GM18909 (cell line): ENCODE measurements at regions not wholly inside any gene's neighbourhood (a gene's known extent, or its start where the extent isn't known, plus 50 kb on each side); places are given as distances from the start of the nearest gene placed in this dataset.
"Not testable (repeated sequence)": the region's sequence is repeated elsewhere in the genome, so short reads cannot be mapped to it uniquely, and the experiment has no call there.

ENCODE experiments used
- ATAC-seq: cut with Tn5 transposase; IDR thresholded peaks from one replicate; pipeline ENCODE4 v1.9.1; 2021; ENCODE audit warnings: mild to moderate bottlenecking; ENCODE audit not compliant: unreplicated experiment, poor library complexity

DNA sequence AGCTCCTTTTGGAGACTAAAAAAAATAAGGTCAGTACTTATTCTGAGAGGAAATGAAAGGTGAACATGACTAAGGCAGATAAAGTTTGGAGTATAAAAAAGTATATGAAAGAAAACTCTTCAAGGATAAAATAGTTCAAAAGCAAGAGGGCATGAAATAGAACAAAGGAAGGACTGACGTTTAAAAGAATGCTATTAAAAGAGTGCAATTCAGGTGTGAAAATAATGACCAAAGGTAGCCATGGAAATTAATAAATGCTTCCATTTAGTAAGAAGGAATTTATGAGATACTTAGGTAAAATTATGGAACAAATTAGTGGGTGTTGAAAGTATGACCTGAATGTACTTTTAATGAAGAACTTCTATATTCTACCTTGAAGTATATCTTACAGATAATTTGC, 128.2 kb upstream of the WDFY3 start:
- no peak for ATAC-seq

DNA sequence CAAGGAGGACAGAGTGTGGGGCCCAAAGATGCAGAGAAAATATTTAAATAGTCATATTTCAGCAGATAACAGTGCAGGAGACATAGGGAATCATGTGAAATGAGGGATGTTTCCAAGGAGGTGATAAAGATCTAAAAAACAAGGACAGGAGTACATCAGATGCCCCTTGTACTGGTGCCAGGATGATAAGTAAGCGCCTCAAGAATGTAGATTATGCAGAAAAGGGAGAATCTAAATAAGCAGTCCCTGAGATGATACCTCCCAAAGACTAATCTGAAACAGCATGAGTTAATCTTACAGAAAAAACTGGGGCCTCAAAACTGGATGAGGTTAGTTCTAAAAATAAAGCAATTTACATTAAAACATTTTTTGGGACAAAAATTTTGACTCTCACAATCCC, 136.1 kb upstream of the WDFY3 start:
- no peak for ATAC-seq

DNA sequence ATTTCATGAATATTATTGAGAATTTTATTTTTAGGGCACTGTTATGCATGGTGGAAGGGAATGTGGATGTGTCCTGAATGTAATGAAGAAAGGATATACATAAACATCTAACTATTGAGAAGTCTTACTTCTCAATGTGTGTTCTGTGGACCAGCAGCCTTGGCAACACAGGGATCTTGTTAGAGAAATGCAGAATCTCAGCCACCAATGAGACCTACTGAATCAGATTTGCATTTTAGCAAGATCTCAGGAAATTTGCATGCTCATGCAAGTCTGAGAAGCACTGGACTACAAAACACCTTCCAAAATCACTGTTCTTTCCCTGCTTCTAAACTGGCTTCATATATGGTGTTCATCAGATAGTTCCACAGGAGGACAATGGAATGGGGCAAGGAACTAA, 139.7 kb upstream of the WDFY3 start:
- no peak for ATAC-seq

DNA sequence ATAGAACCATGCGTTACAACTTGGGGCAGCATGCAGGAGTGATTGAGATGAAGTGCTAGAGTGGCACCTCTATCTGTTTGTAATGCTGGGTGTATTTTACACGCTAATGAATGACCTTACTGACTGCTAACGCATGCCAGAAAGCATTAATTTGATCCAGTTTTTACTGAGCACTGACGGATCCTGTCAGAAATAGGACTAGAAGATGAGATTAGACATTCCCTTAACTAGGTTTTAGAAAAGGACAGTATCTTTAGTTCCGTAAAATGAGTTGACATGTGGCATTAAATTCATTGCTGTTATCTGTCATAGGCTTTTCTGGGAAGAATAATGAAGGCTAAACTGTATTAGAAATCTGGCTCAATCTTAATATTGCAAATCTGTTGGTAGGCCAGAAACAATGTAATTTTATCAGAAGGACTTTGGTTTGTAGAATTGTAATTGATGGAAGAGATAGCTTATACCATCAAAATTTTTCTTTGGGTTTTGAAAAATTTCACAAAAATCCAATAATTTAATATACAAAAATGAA, 140.4 kb upstream of the WDFY3 start:
- ATAC-seq = no peak

DNA sequence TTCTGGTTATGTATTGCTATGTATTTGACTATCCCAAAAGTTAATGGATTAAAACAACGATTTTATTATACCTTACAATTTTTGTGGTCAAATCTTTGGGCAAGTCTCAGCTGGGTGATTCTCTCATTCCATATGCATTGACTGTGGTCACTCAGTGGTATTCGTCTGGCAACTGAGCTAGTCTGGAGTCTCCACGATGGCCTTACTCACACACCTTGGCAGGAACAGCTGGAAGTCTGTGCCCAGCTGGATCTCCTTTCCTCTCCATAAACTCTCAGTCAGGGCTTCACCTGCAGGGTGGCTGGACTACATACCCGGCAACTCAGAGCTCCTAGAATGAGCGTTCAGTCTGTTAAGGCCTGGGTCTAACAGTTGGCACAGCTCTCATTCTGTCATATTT, 141.1 kb upstream of the WDFY3 start:
- no peak for ATAC-seq

DNA sequence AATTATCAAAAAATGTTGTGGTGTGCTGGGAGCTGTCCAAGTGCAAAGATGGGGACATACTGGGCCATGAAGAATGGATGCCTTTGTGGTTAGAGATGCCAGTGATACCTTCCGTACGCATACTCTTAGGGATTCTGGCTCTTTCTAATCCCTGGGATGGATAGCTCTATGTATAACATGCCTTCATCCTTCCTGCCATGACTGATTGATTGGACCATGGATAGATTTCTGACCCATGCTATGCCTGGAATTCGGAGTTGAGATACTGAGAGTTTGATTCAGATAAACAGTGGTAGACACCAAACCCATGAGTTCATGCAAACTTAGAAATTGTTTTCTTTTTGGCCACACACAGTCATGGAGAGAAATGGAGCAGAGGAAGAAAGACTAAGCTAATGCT, 147.2 kb upstream of the WDFY3 start:
- ATAC-seq = no peak

DNA sequence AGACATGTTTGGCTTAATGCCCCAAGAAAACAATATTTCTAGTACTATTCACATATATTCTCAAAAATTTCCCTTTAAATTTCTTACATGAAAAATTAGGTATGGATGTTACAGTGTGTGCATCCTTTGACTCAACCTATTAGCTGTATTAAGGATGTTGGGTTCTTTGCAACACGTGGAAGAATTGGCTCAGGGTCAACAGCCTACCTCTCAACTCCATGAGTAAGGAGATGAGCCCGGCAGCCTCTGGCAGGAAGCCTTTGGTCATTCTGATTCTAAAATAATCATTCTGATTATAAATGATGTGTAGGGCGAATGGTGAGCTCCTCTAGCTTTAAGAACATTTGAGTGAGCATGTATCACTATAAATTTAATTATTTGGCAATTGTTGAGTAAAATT, 148.0 kb upstream of the WDFY3 start:
- no peak for ATAC-seq

DNA sequence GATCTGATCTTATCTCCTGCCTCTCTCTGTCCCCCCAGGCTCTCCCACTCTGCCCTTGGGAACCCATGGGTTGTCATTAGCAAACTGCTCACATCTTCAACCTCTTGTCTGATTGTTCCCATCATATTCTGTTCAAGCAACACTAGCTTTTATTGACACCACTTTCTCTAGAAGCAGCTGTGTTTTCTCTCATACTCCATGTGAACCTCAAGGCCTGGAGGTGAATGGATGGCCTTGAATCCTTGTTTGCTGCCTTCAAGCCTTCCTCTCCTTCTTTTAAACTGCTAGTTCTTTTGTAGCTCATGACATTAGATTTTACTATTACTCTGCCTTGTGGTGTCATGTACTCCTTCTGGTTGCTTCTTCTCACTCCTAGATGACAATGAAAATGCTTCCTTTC, 149.5 kb upstream of the WDFY3 start:
- no peak for ATAC-seq

DNA sequence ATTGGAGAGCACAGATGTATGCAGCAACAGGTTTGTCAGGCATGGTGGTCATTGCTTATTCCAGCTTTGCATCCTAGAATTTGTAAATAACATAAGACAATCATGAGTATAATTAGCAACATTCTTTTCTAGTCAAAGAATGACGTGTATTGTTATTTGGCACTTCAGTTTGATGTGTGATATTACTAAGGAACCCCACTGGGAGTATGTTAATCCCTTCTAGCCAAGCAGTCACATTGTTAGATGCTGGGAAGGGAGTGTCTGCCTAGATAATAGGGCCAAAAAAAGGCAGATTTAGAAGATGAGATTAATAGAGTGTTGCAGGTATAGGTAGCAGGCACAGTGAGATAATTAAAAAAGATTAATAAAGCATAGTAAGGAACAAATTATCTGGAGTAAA, 159.2 kb upstream of the WDFY3 start:
- ATAC-seq = no peak

DNA sequence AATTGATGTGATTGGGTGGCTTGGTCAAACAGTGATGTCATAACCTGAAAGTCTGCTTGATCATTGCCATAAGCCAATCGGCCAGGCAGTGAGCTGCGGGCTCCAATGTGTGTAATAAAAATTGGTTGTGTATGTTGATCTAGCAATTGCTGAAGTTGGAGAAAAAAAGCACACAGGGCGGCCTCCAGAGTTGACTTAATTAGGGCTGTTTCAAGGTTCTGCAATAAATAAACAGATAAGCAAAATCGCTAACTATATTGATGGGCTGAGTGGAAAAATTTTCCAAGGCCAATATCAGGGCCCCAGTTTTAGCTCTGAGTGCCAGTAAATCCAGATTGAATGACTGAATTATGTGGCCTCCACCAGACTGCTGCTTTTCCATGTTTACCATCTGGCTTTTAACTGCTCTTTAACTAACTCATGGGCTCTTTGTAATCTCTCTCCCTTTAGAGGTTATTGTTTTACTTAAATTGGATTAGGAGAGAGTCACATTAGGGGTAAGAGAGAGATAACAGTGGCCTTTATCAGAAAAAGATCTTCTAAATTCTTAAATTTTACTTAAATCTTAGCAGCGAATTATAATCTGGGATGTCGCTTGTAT, 160.6 kb upstream of the WDFY3 start:
- ATAC-seq = no peak

DNA sequence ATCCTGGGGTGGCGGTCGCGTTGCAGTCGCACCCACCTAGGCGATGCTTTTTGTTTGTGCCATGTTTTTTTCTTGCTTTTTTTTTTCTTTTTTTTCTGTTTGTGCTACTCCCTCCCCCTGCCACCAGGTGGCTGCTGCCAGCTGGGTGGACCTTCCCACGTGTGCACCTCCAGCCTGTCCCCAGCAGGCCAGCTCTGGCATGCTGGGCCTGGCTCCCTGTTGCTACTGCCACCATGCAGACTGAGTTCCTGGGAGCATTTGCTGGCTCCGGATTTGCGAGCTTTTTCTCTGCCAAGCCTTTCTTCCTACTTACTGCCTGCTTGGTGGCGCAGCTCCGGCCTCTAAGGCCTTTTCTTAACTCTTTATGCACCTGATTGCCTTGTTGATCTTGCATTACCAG, 161.2 kb upstream of the WDFY3 start:
- ATAC-seq = peak; percentile 94

DNA sequence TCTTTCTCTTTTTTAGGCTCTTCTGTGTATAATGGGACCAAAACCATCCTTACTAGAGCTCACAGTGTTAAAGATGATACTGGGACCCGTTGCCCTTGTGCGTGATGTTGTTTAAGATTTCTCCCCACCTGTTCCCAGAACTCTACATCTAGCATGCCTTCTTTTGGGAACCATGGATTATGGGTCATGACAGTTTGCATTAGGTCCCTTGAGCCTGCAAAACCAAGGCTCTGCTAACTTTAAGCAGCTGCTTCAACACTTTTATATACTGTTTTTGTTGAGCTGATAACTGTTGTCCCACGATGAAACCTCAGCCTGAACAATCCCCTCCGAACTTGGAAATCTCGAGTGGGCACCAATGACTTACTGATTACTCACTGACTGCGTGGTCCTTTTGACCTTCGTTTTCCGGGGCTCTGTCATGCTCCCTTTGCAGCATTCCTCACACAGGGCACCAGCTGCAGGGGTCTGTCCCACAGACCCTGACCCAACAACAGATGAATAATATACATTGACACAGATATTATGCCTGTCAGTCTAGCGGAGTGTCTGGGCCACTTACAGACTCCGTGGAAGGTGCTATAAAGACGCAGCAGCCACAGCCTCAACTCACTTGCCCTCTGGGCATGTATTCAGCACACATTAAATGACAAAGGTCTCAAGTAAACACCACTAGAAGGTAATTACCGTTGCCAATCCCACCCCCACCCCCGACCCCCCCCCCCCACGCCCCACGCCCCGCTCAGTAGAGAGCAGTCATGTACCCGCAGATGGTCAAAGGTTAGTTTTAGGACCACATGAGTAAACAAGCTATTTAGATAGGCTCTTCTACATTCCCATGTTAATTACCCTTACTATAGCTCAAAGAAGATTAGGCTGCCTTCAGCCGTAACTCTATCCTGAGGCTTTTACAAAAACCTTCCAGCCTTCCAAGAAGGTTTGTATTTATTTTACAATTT, 162.0 kb upstream of the WDFY3 start:
- no peak for ATAC-seq

DNA sequence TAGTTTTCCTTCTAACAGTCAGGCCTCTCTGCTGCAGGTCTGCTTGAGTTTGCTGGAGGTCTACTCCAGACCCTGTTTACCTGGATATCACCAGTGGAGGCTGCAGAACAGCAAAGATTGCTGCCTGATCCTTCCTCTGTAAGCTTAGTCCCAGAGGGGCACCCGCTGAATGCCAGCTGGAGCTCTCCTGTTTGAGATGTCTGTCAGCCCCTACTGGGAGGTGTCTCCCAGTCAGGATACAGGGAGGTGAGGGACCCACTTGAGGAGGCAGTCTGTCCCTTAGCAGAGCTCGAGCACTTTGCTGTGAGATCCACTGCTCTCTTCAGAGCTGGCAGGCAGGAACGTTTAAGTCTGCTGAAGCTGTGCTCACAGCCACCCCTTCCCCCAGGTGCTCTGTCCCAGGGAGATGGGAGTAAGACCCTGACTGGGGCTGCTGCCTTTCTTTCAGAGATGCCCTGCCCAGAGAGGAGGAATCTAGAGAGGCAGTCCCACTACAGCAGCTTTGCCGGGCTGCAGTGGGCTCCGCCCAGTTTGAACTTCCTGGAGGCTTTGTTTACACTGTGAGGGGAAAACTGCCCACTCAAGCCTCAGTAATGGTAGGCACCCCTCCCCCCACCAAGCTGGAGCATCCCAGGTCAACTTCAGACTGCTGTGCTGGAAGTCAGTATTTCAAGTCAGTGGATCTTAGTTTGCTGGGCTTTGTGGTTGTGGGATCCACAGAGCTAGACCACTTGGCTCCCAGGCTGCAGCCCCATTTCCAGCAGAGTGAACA, 163.1 kb upstream of the WDFY3 start:
- ATAC-seq = not testable (repeated sequence)

DNA sequence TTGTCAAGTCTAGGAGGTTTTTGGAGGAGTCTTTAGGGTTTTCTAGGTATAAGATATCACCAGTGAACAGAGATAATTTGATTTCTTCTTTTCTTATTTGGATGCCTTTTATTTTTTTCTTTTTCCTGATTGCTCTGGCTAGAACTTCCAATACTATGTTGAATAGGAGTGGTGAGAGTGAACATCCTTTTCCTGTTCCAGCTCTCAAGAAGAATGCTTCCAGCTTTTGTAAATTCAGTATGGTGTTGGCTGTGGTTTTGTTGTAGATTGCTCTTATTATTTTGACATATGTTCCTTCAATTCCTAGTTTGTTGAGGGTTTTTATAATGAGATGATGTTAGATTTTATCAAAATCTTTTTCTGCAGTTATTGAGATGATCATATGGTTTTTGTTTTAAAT, 165.6 kb upstream of the WDFY3 start:
- no peak for ATAC-seq

DNA sequence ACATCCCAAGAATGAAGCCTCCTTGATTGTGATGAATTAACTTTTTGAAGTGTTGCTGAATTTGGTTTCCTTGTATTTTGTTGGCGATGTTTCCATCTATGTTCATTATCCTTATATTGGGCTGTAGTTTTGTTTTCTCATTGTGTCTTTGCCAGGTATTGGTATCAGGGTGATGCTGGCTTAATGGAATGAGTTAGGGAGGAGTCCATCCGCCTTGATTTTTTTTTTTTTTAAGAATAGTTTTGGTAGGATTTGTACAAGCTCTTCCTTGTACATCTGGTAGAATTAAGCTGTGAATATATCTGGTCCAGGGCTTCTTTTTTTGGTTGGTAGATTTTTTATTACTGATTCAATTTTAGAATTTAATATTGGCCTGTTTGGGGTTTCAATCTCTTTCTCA, 166.1 kb upstream of the WDFY3 start:
- ATAC-seq = no peak

DNA sequence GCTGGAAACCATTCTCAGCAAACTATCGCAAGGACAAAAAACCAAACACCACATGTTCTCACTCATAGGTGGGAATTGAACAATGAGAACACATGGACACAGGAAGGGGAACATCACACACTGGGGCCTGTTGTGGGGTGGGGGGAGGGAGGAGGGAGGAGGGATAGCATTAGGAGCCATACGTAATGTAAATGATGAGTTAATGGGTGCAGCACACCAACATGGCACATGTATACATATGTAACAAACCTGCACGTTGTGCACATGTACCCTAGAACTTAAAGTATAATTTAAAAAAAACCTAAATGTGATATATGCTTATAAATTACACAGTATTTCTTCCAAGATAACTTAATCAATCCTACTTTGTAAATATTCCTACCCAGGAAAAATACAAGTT, 173.3 kb upstream of the WDFY3 start:
- not testable (repeated sequence) for ATAC-seq

DNA sequence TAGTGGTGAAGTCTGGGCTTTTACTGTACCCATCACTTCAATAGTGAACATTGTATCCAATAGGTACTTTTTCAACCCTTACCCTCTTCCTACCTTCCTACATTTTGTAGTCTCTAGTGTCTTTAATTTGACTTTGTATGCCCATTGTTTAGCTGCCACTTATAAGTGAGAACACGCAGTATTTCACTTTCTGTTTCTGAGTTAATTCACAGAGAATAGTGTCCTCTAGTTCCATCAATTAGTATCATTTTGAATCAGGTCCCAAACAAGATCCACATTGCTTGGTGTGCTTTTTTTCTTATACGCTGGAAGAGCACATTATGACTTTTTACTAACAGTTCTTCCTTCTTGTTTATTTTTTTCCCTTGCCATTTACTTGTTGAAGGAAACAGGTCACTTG, 176.0 kb upstream of the WDFY3 start:
- no peak for ATAC-seq

DNA sequence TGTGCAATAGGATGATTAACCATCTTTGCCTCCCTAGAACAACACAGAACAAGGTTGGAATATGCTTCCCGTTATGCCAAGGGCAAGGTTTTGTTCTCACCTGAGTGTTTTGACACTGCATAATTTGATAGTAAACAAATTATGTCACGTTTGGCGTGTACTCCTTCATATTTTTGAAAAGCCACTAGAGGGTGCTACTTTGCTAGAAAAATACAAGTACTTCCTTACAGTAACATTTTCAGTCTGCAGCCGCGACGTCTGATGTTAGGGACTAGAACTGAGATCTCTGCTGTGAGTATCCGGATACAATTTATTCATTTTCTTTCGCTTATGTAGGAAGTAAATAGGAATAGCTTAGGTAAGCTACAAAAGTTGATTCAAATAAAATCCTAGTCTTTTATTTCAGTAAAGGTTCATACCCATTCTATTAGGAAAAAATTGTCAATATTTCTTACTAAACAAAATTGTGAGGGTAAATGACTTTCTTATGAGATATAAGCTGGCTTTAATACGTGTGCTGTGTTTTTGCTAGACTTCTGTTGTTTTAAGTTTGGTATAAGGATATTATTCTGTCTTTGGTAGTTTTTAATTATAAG, 181.1 kb upstream of the WDFY3 start:
- ATAC-seq = peak; percentile 94

DNA sequence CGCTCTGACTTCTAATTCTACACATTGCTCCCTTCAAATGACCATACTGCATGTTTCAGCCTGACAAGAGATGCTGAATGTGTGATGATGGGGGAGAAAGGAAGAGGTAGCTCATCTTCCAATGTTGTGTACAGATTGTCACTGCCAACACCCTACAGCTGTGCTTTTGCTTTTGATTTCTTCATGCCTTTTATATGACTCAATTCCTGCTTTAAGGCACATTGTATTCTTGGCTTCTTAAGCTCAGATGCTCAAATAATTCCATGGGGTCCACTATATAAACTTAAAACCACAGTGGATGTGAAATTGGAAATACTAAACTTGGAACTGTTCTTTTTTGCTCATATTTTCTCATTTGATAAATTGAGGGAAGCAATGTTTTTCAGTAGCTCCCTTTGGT, 183.2 kb upstream of the WDFY3 start:
- ATAC-seq = no peak

DNA sequence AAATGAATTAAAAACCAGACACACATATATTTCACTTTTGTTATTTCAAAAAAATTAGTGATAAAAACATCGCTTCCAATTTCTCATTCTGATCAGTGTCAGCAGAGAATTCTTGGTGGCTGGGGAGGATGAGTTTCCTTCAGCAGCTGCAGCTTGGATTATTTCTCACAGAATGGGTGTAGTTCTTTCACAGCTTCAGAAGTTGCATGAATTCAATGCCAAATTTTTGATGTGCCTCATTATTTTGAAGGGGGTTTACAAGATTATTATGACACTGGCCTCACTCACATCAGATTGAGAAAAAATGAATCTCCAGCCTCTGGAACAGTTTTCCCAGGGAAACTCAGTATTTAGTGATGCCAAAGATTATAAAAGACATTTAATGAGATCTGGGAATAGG, 184.9 kb upstream of the WDFY3 start:
- ATAC-seq = no peak

DNA sequence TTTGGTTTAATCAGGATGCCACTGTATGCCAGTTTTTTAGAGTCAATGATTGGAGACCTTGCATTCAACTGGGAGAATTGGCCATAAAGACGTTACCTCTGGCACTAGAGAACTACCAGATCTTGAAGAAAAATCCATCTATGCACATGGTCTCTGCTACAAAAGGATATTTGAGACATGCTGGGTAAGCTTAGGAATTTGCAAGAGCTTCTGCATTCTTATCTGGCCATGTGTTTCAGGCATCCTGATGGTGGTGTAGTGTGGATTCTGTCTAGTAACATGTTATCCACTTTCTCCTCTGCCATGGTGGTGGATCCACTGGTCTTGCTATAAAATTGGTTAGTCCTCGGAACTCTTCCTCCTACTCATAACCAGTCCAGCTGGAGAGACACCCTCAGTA, 185.3 kb upstream of the WDFY3 start:
- ATAC-seq = no peak
